HG02943 (cell line): ENCODE measurements at regions not wholly inside any gene's neighbourhood (a gene's known extent, or its start where the extent isn't known, plus 50 kb on each side); places are given as distances from the start of the nearest gene placed in this dataset.

ENCODE experiments used
- ATAC-seq: cut with Tn5 transposase; IDR thresholded peaks from one replicate; pipeline ENCODE4 v1.9.1; 2021; ENCODE audit warnings: mild to moderate bottlenecking, low read depth, moderate library complexity; ENCODE audit not compliant: unreplicated experiment

GRCh38 chr2:173760553-173760952 lies 204.6 kb downstream of the SP3 start:
- no peak for ATAC-seq

GRCh38 chr2:173761603-173762119 lies 203.5 kb downstream of the SP3 start:
- no peak for ATAC-seq

- ATAC-seq: no peak
Measured at GRCh38 chr2:173762221-173762620, 203.0 kb downstream of the SP3 start.

GRCh38 chr2:173762864-173763263 lies 202.3 kb downstream of the SP3 start:
- ATAC-seq: no peak

- ATAC-seq: no peak
Measured at GRCh38 chr2:173763641-173764040, 201.5 kb downstream of the SP3 start.

GRCh38 chr2:173764094-173764493 lies 201.1 kb downstream of the SP3 start:
- no peak for ATAC-seq

- no peak for ATAC-seq
Measured at GRCh38 chr2:173766537-173767289, 198.5 kb downstream of the SP3 start.

- ATAC-seq: no peak
Measured at GRCh38 chr2:173770947-173771678, 194.1 kb downstream of the SP3 start.

- ATAC-seq: no peak
Measured at GRCh38 chr2:173772205-173772604, 193.0 kb downstream of the SP3 start.

- ATAC-seq: no peak
Measured at GRCh38 chr2:173773076-173773475, 192.1 kb downstream of the SP3 start.

- no peak for ATAC-seq
Measured at GRCh38 chr2:173775440-173775839, 189.7 kb downstream of the SP3 start.

- ATAC-seq: no peak
Measured at GRCh38 chr2:173782681-173783080, 182.5 kb downstream of the SP3 start.

GRCh38 chr2:173783382-173783781 lies 181.8 kb downstream of the SP3 start:
- no peak for ATAC-seq

GRCh38 chr2:173785813-173786212 lies 179.4 kb downstream of the SP3 start:
- no peak for ATAC-seq

GRCh38 chr2:173791502-173791901 lies 173.7 kb downstream of the SP3 start:
- no peak for ATAC-seq

GRCh38 chr2:173792166-173792565 lies 173.0 kb downstream of the SP3 start:
- ATAC-seq: no peak

GRCh38 chr2:173792741-173793140 lies 172.4 kb downstream of the SP3 start:
- ATAC-seq: no peak

- no peak for ATAC-seq
Measured at GRCh38 chr2:173793709-173794565, 171.2 kb downstream of the SP3 start.

GRCh38 chr2:173797586-173798263 lies 167.4 kb downstream of the SP3 start:
- no peak for ATAC-seq

- no peak for ATAC-seq
Measured at GRCh38 chr2:173802518-173802917, 162.7 kb downstream of the SP3 start.
